ENCODE measurements at regions not wholly inside any gene's neighbourhood (a gene's known extent, or its start where the extent isn't known, plus 50 kb on each side); places are given as distances from the start of the nearest gene placed in this dataset.

- dilution Hi-C loops (cut with MboI; ENCODE audit: extremely low pct_ligation_motif_present, low sequenced_read_pairs): no loop called here
- Histone ChIP-seq H3K36me3 (ENCODE audit: control insufficient read depth in 2 of 2, extremely low read depth in 1 of 2, insufficient read depth in 2 of 2, low read length in 2 of 2) (no peaks in the 10 kb centered on the region), H3K4me2 (ENCODE audit: control insufficient read depth, extremely low read depth, insufficient read depth, low read depth, low read length) (no peak overlapping the region), H3K4me1 (ENCODE audit: control insufficient read depth, extremely low read depth, insufficient read depth, low read length) (no peaks in the 10 kb centered on the region), H2AFZ (ENCODE audit: control insufficient read depth, low read length) (no peak overlapping the region), H3K27me3 (ENCODE audit: control insufficient read depth, extremely low read depth, insufficient read depth, low read length) (no peaks in the 10 kb centered on the region), H3K79me2 (ENCODE audit: control insufficient read depth, insufficient read depth, low read length) (no peaks in the 10 kb centered on the region), H3K9me1 (ENCODE audit: control insufficient read depth, extremely low read depth, insufficient read depth, low read length) (no peaks in the 10 kb centered on the region), H4K20me1 (ENCODE audit: control insufficient read depth, extremely low read depth, insufficient read depth, low read length) (no peaks in the 10 kb centered on the region), H3K4me3 (ENCODE audit: control insufficient read depth in 2 of 3, extremely low read depth in 1 of 3, insufficient read depth in 2 of 3, low read depth in 1 of 3, low read length in 3 of 3) (no peak overlapping the region), H3K27ac (ENCODE audit: control insufficient read depth, insufficient read depth, low read length) (no peak overlapping the region), H3K9ac (ENCODE audit: control insufficient read depth, extremely low read depth, insufficient read depth, low read length) (no peak overlapping the region), H3K9me3 (ENCODE audit: control insufficient read depth, low read depth, low read length) (no peaks in the 10 kb centered on the region)
- TF ChIP-seq CTCF (optimal IDR thresholded peaks at IDR 0.05 in 1 of 3, IDR thresholded peaks at IDR 0.05 in 1 of 3, conservative IDR thresholded peaks at IDR 0.05 in 1 of 3; ENCODE audit: extremely low read depth in 1 of 3, insufficient read depth in 2 of 3, low read length in 3 of 3): no peak
- TF ChIP-seq EZH2 (IDR thresholded peaks at IDR 0.05; ENCODE audit: low read length): no peak
- DNase-seq (ENCODE audit: low read depth, low spot score) (no peak), FAIRE-seq (no peak)
Measured at GRCh38 chr4:130530505-130530904, 1434.6 kb downstream of the C4orf33 start.

DNA sequence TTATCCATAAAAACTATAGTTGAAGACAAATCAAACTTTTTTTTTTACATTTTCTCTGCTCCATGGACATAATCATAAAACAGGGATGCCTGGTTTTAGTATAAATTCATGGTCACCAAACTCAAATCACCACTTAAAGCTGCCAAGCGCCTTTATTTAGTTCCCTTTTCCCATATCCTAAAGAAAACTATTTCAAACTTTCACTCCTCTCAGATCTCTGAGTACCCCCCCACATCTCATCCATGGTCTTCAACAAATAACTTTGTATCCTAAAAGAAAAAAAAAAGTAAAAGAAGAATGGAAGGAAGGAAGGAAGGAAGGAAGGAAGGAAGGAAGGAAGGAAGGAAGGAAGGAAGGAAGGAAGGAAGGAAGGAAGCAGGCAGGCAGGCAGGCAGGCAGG is 1438.7 kb downstream of the C4orf33 start:
- Histone ChIP-seq H3K9me3 (ENCODE audit: control insufficient read depth, low read depth, low read length) (no peaks in the 10 kb centered on the region), H3K9ac (ENCODE audit: control insufficient read depth, extremely low read depth, insufficient read depth, low read length) (no peak overlapping the region), H4K20me1 (ENCODE audit: control insufficient read depth, extremely low read depth, insufficient read depth, low read length) (no peaks in the 10 kb centered on the region), H3K27me3 (ENCODE audit: control insufficient read depth, extremely low read depth, insufficient read depth, low read length) (no peaks in the 10 kb centered on the region), H3K79me2 (ENCODE audit: control insufficient read depth, insufficient read depth, low read length) (no peaks in the 10 kb centered on the region), H3K36me3 (ENCODE audit: control insufficient read depth in 2 of 2, extremely low read depth in 1 of 2, insufficient read depth in 2 of 2, low read length in 2 of 2) (no peaks in the 10 kb centered on the region), H3K9me1 (ENCODE audit: control insufficient read depth, extremely low read depth, insufficient read depth, low read length) (no peaks in the 10 kb centered on the region), H2AFZ (ENCODE audit: control insufficient read depth, low read length) (no peak overlapping the region), H3K4me2 (ENCODE audit: control insufficient read depth, extremely low read depth, insufficient read depth, low read depth, low read length) (no peak overlapping the region), H3K4me3 (ENCODE audit: control insufficient read depth in 2 of 3, extremely low read depth in 1 of 3, insufficient read depth in 2 of 3, low read depth in 1 of 3, low read length in 3 of 3) (no peak overlapping the region), H3K27ac (ENCODE audit: control insufficient read depth, insufficient read depth, low read length) (no peak overlapping the region), H3K4me1 (ENCODE audit: control insufficient read depth, extremely low read depth, insufficient read depth, low read length) (no peaks in the 10 kb centered on the region)
- dilution Hi-C loops (cut with MboI; ENCODE audit: extremely low pct_ligation_motif_present, low sequenced_read_pairs): no loop called here
- no peak for DNase-seq (ENCODE audit: low read depth, low spot score)
- TF ChIP-seq EZH2 (IDR thresholded peaks at IDR 0.05; ENCODE audit: low read length) (no peak), CTCF (optimal IDR thresholded peaks at IDR 0.05 in 1 of 3, IDR thresholded peaks at IDR 0.05 in 1 of 3, conservative IDR thresholded peaks at IDR 0.05 in 1 of 3; ENCODE audit: extremely low read depth in 1 of 3, insufficient read depth in 2 of 3, low read length in 3 of 3) (no peak)
- FAIRE-seq: no peak
